SU-DHL-6 (cell line): ENCODE measurements at regions not wholly inside any gene's neighbourhood (a gene's known extent, or its start where the extent isn't known, plus 50 kb on each side); places are given as distances from the start of the nearest gene placed in this dataset.

Source experiments
- EZH2phosphoT487 ChIP-seq: fragments of 200-600 bp; sonication (generic), shearing (Covaris generic); conservative IDR thresholded peaks from 2 replicates; pipeline ENCODE4 v1.6.1; 2018; ENCODE audit warnings: mild to moderate bottlenecking, antibody characterized with exemption, low read length, moderate library complexity, mixed read lengths
- TF ChIP-seq, protein P1 (sequence below): fragments of 200-600 bp; sonication (generic); IDR thresholded peaks from one replicate; pipeline ENCODE4 v1.5.1; 2017; ENCODE audit warnings: antibody characterized with exemption, mild to moderate bottlenecking, low read length, moderate library complexity; ENCODE audit not compliant: insufficient read depth, poor library complexity, severe bottlenecking

DNA sequence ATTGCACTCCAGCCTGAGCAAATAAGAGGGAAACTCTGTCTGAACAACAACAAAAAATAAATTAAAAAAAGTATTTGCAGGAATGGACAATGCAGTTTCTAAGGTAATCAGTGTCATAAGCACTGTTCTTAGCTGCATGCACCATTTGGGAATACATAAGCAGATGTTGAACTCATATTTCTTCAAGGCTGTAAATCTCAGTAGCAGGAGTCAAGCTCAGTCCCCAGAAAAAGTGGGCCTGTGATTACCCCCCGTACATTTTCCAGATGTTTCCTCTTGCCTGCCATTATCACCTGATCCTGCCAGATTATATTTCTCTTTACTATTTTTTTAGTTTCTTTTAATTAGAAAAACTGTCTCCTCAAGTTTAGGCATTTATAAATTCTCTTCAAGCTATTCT, 667.6 kb upstream of the ANKRD30A start:
- TF ChIP-seq, protein P1, sequence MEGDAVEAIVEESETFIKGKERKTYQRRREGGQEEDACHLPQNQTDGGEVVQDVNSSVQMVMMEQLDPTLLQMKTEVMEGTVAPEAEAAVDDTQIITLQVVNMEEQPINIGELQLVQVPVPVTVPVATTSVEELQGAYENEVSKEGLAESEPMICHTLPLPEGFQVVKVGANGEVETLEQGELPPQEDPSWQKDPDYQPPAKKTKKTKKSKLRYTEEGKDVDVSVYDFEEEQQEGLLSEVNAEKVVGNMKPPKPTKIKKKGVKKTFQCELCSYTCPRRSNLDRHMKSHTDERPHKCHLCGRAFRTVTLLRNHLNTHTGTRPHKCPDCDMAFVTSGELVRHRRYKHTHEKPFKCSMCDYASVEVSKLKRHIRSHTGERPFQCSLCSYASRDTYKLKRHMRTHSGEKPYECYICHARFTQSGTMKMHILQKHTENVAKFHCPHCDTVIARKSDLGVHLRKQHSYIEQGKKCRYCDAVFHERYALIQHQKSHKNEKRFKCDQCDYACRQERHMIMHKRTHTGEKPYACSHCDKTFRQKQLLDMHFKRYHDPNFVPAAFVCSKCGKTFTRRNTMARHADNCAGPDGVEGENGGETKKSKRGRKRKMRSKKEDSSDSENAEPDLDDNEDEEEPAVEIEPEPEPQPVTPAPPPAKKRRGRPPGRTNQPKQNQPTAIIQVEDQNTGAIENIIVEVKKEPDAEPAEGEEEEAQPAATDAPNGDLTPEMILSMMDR: no peak
- TF ChIP-seq EZH2phosphoT487: no peak
